GM12878 (cell line): ENCODE measurements at regions not wholly inside any gene's neighbourhood (a gene's known extent, or its start where the extent isn't known, plus 50 kb on each side); places are given as distances from the start of the nearest gene placed in this dataset.
A peak's percentile ranks its signal among the peaks of the same experiment; 100 is the strongest.

Source experiments
- ATAC-seq: fragments of 200-7000 bp; cut with Tn5 transposase; 3 replicates; pipeline ENCODE4 v1.9.1; 2020; ENCODE audit warnings: mild to moderate bottlenecking, moderate library complexity
- BruUV-seq: library from RNA; stranded (reverse); fragments of 400-500 nt; replicated peaks from 2 replicates; lab custom pipeline; 2021; lab: Mats Ljungman, UMichigan
- CTCF ChIA-PET: fragments of 300-600 bp; sonication (Branson Sonifier 250); formaldehyde crosslinking; extraction: SDS; loops from one replicate; lab custom pipeline; 2021; ENCODE audit warnings: inconsistent platforms; lab: Yijun Ruan, JAX
- POLR2A ChIA-PET: fragments of 350-600 bp; formaldehyde crosslinking; extraction: SDS; loops from one replicate; lab custom pipeline; 2021; ENCODE audit warnings: inconsistent platforms; lab: Charles Lee
- RAD21 ChIA-PET: fragments of 300-600 bp; sonication (Branson Sonifier 250); formaldehyde crosslinking; loops from one replicate; lab custom pipeline; 2023; ENCODE audit warnings: antibody characterized with exemption; ENCODE audit not compliant: unreplicated experiment; lab: Charles Lee
- SMC1A ChIA-PET: fragments of 300-600 bp; sonication (Branson Sonifier 250); formaldehyde crosslinking; loops from one replicate; lab custom pipeline; 2023; ENCODE audit not compliant: unreplicated experiment, uncharacterized antibody; lab: Charles Lee
- DNase-seq: peaks from one replicate; pipeline ENCODE4 v3.0.0-alpha.2; 2011; ENCODE audit warnings: low read depth, low spot score
- FAIRE-seq: peaks from 3 replicates; lab custom pipeline; 2011; peaks lifted over from hg19 to GRCh38; lab: Jason Lieb, UNC
- H2AFZ ChIP-seq: 2 replicates; pipeline ENCODE4 v1.6.0; 2011; ENCODE audit warnings: low read depth, low read length, control low read depth; ENCODE audit not compliant: control insufficient read depth
- H3K27ac ChIP-seq: 2 replicates; pipeline ENCODE4 v1.5.1; 2011; ENCODE audit warnings: control low read depth; ENCODE audit not compliant: control insufficient read depth, insufficient read depth
- H3K27me3 ChIP-seq, 2 experiments: replicated peaks in 1 of 2; 2 replicates each; pipeline versions ENCODE4 v1.6.0 to v1.6.1; 2011; ENCODE audit warnings: low read length in 1 of 2; ENCODE audit not compliant: control insufficient read depth in 2 of 2, insufficient read depth in 2 of 2
- H3K36me3 ChIP-seq, 2 experiments: 2 replicates each; pipeline ENCODE4 v1.5.1; 2011; ENCODE audit warnings: low read length in 1 of 2; ENCODE audit not compliant: control insufficient read depth in 2 of 2, insufficient read depth in 2 of 2
- H3K4me1 ChIP-seq: 2 replicates; pipeline ENCODE4 v1.6.1; 2011; ENCODE audit warnings: mild to moderate bottlenecking, low read length, moderate library complexity, mixed read lengths; ENCODE audit not compliant: control insufficient read depth, insufficient read depth
- H3K4me2 ChIP-seq: 2 replicates; pipeline ENCODE4 v1.6.0; 2011; ENCODE audit warnings: control low read depth; ENCODE audit not compliant: control insufficient read depth, insufficient read depth
- H3K4me3 ChIP-seq: fragments of 200-600 bp; sonication (generic); 2 replicates; pipeline ENCODE4 v1.5.1; 2016
- H3K79me2 ChIP-seq: 2 replicates; pipeline ENCODE4 v1.6.0; 2011; ENCODE audit warnings: low read length; ENCODE audit not compliant: control insufficient read depth, insufficient read depth
- H3K9ac ChIP-seq: 2 replicates; pipeline ENCODE4 v1.8.0; 2011; ENCODE audit warnings: low read length, control low read depth, mixed read lengths; ENCODE audit not compliant: control insufficient read depth, insufficient read depth
- H3K9me3 ChIP-seq: replicated peaks from 3 replicates; pipeline ENCODE4 v1.5.1; 2011; ENCODE audit warnings: mild to moderate bottlenecking, low read length; ENCODE audit not compliant: control insufficient read depth, insufficient read depth
- H4K20me1 ChIP-seq: 2 replicates; pipeline ENCODE4 v1.6.0; 2011; ENCODE audit not compliant: control insufficient read depth, insufficient read depth
- CHD4 ChIP-seq: fragments of 200-600 bp; sonication (generic); IDR thresholded peaks from 2 replicates; pipeline ENCODE4 v1.6.1; 2016; ENCODE audit warnings: mild to moderate bottlenecking
- EED ChIP-seq: sonication (generic); IDR thresholded peaks from 2 replicates; pipeline ENCODE4 v1.6.1; 2016; ENCODE audit warnings: antibody characterized with exemption, low read depth
- KDM1A ChIP-seq: fragments of 200-600 bp; sonication (generic); IDR thresholded peaks from 2 replicates; pipeline ENCODE4 v1.6.1; 2016; ENCODE audit warnings: borderline replicate concordance
- MYB ChIP-seq: fragments of 150-350 bp; IDR thresholded peaks from 2 replicates; pipeline ENCODE4 v1.6.1; 2014; ENCODE audit warnings: mild to moderate bottlenecking, low read depth, low read length, borderline replicate concordance
- NR2C2 ChIP-seq: IDR thresholded peaks from 2 replicates; pipeline ENCODE4 v1.6.1; 2011; ENCODE audit warnings: borderline replicate concordance, low read depth; ENCODE audit not compliant: control insufficient read depth, insufficient read length
- ZBTB11 ChIP-seq: fragments of 450-650 bp; formaldehyde crosslinking; IDR thresholded peaks from 2 replicates; pipeline ENCODE4 v1.5.0; 2022; ENCODE audit warnings: mild to moderate bottlenecking, missing genetic modification characterization
- ZNF217 ChIP-seq: fragments of 450-650 bp; IDR thresholded peaks from 2 replicates; pipeline ENCODE4 v1.6.1; 2017; ENCODE audit warnings: antibody characterized with exemption, mild to moderate bottlenecking
- ZNF384 ChIP-seq: IDR thresholded peaks from 2 replicates; pipeline ENCODE4 v1.6.1; 2012; ENCODE audit warnings: low read depth, mild to moderate bottlenecking, low read length, improper control_type of control experiment, borderline replicate concordance
- WGBS: methylation state at CpG from one replicate; pipeline ENCODE4 v1.1.6; 2016; ENCODE audit warnings: low lambda C conversion rate; ENCODE audit not compliant: insufficient replicate concordance, insufficient coverage; ENCODE audit errors: missing lambda C conversion rate; 5-methylcytosine and 5-hydroxymethylcytosine counted together
- in situ Hi-C: fragments of 300-500 bp; cut with MboI; formaldehyde crosslinking; loops from 9 replicates; pipeline ENCODE4 v1.14.3; 2018; ENCODE audit warnings: mixed read lengths
- intact Hi-C: fragments of 100-400 bp; cut with micrococcal nuclease; formaldehyde crosslinking; loops from one replicate; pipeline ENCODE4 v1.14.2; 2022; ENCODE audit not compliant: unreplicated experiment

- Histone ChIP-seq H3K36me3 (no peaks in the 10 kb centered on the region), H3K9ac (no peak overlapping the region), H3K4me3 (no peak overlapping the region), H3K79me2 (no peaks in the 10 kb centered on the region), H3K27ac (no peak overlapping the region), H3K4me2 (no peak overlapping the region), H2AFZ (no peak overlapping the region), H3K27me3 (no peaks in the 10 kb centered on the region), H3K9me3 (no peaks in the 10 kb centered on the region), H4K20me1 (no peaks in the 10 kb centered on the region), H3K4me1 (peaks cover 17% of the 10 kb centered on the region)
- intact Hi-C loops (no loop called here), in situ Hi-C loops (no loop called here)
- CTCF ChIA-PET: interaction anchor here (0.6 to 1.1 kb wide), 3 partner anchors 11 to 118 kb away, joined by 3 read pairs; no protein-coding TSS in a partner anchor
- no peak for TF ChIP-seq MYB
- no peak for TF ChIP-seq CHD4
- TF ChIP-seq NR2C2: no peak
- no peak for TF ChIP-seq ZNF217
- TF ChIP-seq ZNF384: no peak
- no peak for TF ChIP-seq ZBTB11 (CRISPR knock-in tag)
- TF ChIP-seq EED: no peak
- no peak for TF ChIP-seq KDM1A
- no TSS peak for BruUV-seq
- WGBS: 49% methylated on average over 8 of the region's 8 CpGs
- FAIRE-seq (no peak), DNase-seq (no peak), ATAC-seq (0 out of 3 replicates have a peak, but pooled peaks have one; percentile 7)
- SMC1A ChIA-PET: interaction anchor here (0.7 to 1.1 kb wide), 3 partner anchors 21 to 134 kb away, joined by 3 read pairs; no protein-coding TSS in a partner anchor
- POLR2A ChIA-PET: no interaction called here
- RAD21 ChIA-PET: no interaction called here
Observed at GRCh38 chr2:7607441-7608173, 690.4 kb downstream of the RNF144A start.
